ENCODE measurements at regions not wholly inside any gene's neighbourhood (a gene's known extent, or its start where the extent isn't known, plus 50 kb on each side); places are given as distances from the start of the nearest gene placed in this dataset.

DNA sequence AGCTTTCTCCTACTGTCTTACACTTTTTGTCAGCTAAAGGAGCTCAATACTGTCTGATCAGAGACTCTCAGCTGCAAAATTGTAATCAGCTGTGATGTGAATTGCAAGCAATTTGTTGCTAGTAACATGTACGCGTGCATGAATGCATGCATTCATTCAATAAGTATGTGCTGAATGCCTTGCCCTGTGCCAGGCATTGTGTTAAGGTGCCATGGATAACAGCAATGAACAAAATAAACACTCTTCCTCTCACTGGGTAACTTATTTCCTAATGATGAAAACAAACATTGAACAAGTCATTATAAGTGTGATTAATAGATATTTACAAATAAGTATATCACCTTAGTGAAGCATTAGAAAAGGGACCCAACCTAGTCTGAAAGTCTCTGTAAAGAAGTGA, 163.2 kb upstream of the ARID2 start:
- ATAC-seq (peak; percentile 50), DNase-seq (no peak)
- Histone ChIP-seq H3K4me3 (no peak overlapping the region), H3K4me1 (peaks cover 11% of the 10 kb centered on the region), H3K36me3 (replicated peaks in 1 of 2; ENCODE audit: insufficient read depth in 1 of 2, low read depth in 2 of 2) (no peaks in the 10 kb centered on the region), H3K27ac (peak overlapping the region in 1 of 4 donors; percentile 40), H3K27me3 (no peaks in the 10 kb centered on the region), H3K9me3 (no peaks in the 10 kb centered on the region)
- no peak for TF ChIP-seq POLR2A (IDR thresholded peaks at IDR 0.05)
- TF ChIP-seq, protein P1, sequence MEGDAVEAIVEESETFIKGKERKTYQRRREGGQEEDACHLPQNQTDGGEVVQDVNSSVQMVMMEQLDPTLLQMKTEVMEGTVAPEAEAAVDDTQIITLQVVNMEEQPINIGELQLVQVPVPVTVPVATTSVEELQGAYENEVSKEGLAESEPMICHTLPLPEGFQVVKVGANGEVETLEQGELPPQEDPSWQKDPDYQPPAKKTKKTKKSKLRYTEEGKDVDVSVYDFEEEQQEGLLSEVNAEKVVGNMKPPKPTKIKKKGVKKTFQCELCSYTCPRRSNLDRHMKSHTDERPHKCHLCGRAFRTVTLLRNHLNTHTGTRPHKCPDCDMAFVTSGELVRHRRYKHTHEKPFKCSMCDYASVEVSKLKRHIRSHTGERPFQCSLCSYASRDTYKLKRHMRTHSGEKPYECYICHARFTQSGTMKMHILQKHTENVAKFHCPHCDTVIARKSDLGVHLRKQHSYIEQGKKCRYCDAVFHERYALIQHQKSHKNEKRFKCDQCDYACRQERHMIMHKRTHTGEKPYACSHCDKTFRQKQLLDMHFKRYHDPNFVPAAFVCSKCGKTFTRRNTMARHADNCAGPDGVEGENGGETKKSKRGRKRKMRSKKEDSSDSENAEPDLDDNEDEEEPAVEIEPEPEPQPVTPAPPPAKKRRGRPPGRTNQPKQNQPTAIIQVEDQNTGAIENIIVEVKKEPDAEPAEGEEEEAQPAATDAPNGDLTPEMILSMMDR (IDR thresholded peaks at IDR 0.05) = no peak
- WGBS, 2 donors = 52 to 62% methylated on average over 2 of the region's 2 CpGs
- intact Hi-C loops (cut with DNase I) = no loop called here

DNA sequence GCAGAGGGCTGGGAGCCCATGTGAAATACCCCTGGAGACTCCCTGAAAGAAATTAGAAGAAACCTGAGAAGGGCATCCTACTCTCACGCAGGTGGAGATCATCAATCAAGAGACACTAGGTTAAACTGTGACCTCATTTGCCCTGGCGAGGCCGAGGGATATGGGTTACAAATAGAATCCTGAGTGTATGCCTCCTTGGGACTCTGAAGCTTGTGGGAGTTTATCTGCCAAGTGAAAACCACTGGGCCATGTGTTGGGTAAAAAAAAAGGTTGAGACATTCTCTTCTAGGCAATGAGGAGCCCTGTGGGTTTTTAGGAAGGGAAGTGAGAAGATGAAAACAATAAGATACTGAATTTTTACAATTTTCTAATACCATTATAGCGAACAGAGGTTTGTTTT, 160.7 kb upstream of the ARID2 start:
- ATAC-seq (no peak), DNase-seq (no peak)
- no peak for TF ChIP-seq POLR2A (IDR thresholded peaks at IDR 0.05)
- TF ChIP-seq, protein P1 (IDR thresholded peaks at IDR 0.05) = no peak
- H3K36me3 ChIP-seq (replicated peaks in 1 of 2; ENCODE audit: insufficient read depth in 1 of 2, low read depth in 2 of 2) = no peaks in the 10 kb centered on the region
- WGBS, 2 donors = 59 to 81% methylated on average over 4 of the region's 4 CpGs
- intact Hi-C loops (cut with DNase I) = no loop called here
- no peak overlapping the region for H3K27ac ChIP-seq
- H3K4me1 ChIP-seq = peaks cover 11% of the 10 kb centered on the region
- H3K9me3 ChIP-seq = no peaks in the 10 kb centered on the region
- H3K27me3 ChIP-seq = no peaks in the 10 kb centered on the region
- H3K4me3 ChIP-seq = no peak overlapping the region

GRCh38 chr12:45570501-45570900, 159.0 kb upstream of the ARID2 start:
- Histone ChIP-seq H3K4me1 (peaks cover 8% of the 10 kb centered on the region), H3K36me3 (replicated peaks in 1 of 2; ENCODE audit: insufficient read depth in 1 of 2, low read depth in 2 of 2) (no peaks in the 10 kb centered on the region), H3K27ac (no peak overlapping the region), H3K27me3 (no peaks in the 10 kb centered on the region), H3K4me3 (no peak overlapping the region), H3K9me3 (no peaks in the 10 kb centered on the region)
- no peak for DNase-seq
- TF ChIP-seq, protein P1 (IDR thresholded peaks at IDR 0.05) = no peak
- no peak for TF ChIP-seq POLR2A (IDR thresholded peaks at IDR 0.05)
- intact Hi-C loops (cut with DNase I) = no loop called here
- no peak for ATAC-seq
- WGBS, 2 donors = 100% methylated on average over 1 of the region's 1 CpG

DNA sequence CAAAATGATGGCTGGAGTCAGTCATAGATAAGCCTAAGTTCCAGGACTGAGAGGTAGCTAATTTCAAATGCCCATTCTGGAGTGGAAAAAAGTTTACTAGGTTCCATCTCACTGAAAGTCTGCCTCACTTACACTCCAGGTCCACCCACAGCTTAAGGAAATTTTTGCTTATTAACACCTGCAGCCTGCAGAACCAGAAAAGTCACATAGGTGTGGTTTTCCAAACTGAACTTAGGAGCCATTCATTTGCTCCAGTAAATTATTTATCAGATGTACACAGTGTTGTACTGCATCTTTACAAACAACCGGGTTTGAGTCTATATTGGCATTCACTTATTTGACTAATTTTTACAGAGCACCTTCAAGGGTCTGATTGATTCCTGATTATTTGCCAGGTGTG, 157.4 kb upstream of the ARID2 start:
- no peaks in the 10 kb centered on the region for H3K27me3 ChIP-seq
- H3K27ac ChIP-seq = no peak overlapping the region
- no peaks in the 10 kb centered on the region for H3K4me1 ChIP-seq
- no peaks in the 10 kb centered on the region for H3K36me3 ChIP-seq (replicated peaks in 1 of 2; ENCODE audit: insufficient read depth in 1 of 2, low read depth in 2 of 2)
- intact Hi-C loops (cut with DNase I) = no loop called here
- H3K9me3 ChIP-seq = no peaks in the 10 kb centered on the region
- TF ChIP-seq, protein P1 (IDR thresholded peaks at IDR 0.05) = no peak
- TF ChIP-seq POLR2A (IDR thresholded peaks at IDR 0.05) = no peak
- no peak overlapping the region for H3K4me3 ChIP-seq
- ATAC-seq (no peak), DNase-seq (peak in 1 of 4 donors; percentile 5)
- 26 to 31% methylated on average over 1 of the region's 1 CpG for WGBS, 2 donors

- Histone ChIP-seq H3K36me3 (replicated peaks in 1 of 2; ENCODE audit: insufficient read depth in 1 of 2, low read depth in 2 of 2) (no peaks in the 10 kb centered on the region), H3K27ac (no peak overlapping the region), H3K27me3 (no peaks in the 10 kb centered on the region), H3K4me1 (no peaks in the 10 kb centered on the region), H3K9me3 (no peaks in the 10 kb centered on the region), H3K4me3 (no peak overlapping the region)
- DNase-seq = no peak
- intact Hi-C loops (cut with DNase I) = no loop called here
- no peak for ATAC-seq
- TF ChIP-seq, protein P1 (IDR thresholded peaks at IDR 0.05) = no peak
- TF ChIP-seq POLR2A (IDR thresholded peaks at IDR 0.05) = no peak
Observed at GRCh38 chr12:45575417-45575816, 154.1 kb upstream of the ARID2 start.
